Fibroblast of skin of abdomen (primary cell): ENCODE measurements at regions not wholly inside any gene's neighbourhood (a gene's known extent, or its start where the extent isn't known, plus 50 kb on each side); places are given as distances from the start of the nearest gene placed in this dataset.

Experiments used
- DNase-seq: peaks from one replicate; pipeline ENCODE4 v3.0.0-alpha.2; 2013

DNA sequence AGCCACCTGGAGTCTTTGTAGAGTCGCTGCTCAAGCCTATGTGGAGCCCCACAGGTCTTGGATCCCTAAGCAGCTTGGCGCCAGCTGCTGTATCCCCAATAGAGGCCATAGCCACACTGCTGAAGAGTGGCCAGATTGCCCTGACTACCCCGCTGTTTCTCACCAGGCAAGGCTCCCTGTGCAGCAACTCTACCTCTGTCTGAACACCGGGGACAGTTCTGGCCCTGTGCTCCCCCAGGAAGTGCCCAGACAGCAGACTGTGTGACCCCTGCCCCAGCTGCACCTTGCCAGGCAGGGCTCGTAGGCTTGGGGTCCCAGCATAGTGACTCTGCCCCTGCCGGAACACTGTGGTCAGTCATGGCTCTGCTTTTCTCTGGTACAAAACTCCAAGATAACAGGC lies 53.5 kb upstream of the GALNT13 start:
- DNase-seq = no peak

GRCh38 chr2:153819074-153819473 lies 52.6 kb upstream of the GALNT13 start:
- no peak for DNase-seq

- no peak for DNase-seq
These were observed 52.2 kb upstream of the GALNT13 start for GRCh38 chr2:153819501-153819900.
